Common myeloid progenitor, CD34-positive (primary cell): ENCODE measurements at regions not wholly inside any gene's neighbourhood (a gene's known extent, or its start where the extent isn't known, plus 50 kb on each side); places are given as distances from the start of the nearest gene placed in this dataset.

Experiments used
- CTCF ChIA-PET: fragments of 350-600 bp; sonication (Branson Sonifier 250); formaldehyde crosslinking; loops from one replicate; lab custom pipeline; 2021; ENCODE audit warnings: antibody characterized with exemption; lab: Charles Lee
- POLR2A ChIA-PET: fragments of 350-600 bp; sonication (Branson Sonifier 250); formaldehyde crosslinking; loops from one replicate; lab custom pipeline; 2021; ENCODE audit warnings: antibody characterized with exemption; lab: Charles Lee
- DNase-seq, 3 donors: peaks; one replicate each; pipeline versions ENCODE4 v3.0.0 to v3.0.0-alpha.2; 2013
- H3K27ac ChIP-seq, 2 experiments: 1 replicate in 1 of 2; 2 replicates in 1 of 2; pipeline ENCODE4 v1.7.0; 2013; ENCODE audit warnings: inconsistent platforms in 2 of 2, low read length in 2 of 2, mild to moderate bottlenecking in 2 of 2, low read depth in 1 of 2, moderate library complexity in 1 of 2; ENCODE audit not compliant: severe bottlenecking in 2 of 2, insufficient read depth in 1 of 2, poor library complexity in 1 of 2
- H3K27me3 ChIP-seq, 5 experiments: replicated peaks in 2 of 5; 1 replicate in 3 of 5; 2 replicates in 2 of 5; pipeline versions ENCODE4 v1.6.1 to v1.7.0; 2013; ENCODE audit warnings: low read length in 4 of 5, mild to moderate bottlenecking in 2 of 5, moderate library complexity in 2 of 5, inconsistent platforms in 1 of 5; ENCODE audit not compliant: insufficient read depth in 5 of 5, control insufficient read depth in 4 of 5
- H3K36me3 ChIP-seq, 4 experiments: 1 replicate in 2 of 4; 2 replicates in 2 of 4; pipeline versions ENCODE4 v1.6.1 to v1.7.0; 2013; ENCODE audit warnings: low read length in 3 of 4, control low read depth in 1 of 4, mild to moderate bottlenecking in 1 of 4; ENCODE audit not compliant: control insufficient read depth in 4 of 4, insufficient read depth in 4 of 4
- H3K4me1 ChIP-seq, 4 experiments: 1 replicate in 3 of 4; 2 replicates in 1 of 4; pipeline versions ENCODE4 v1.6.1 to v1.7.1; 2013; ENCODE audit warnings: low read length in 3 of 4, mild to moderate bottlenecking in 3 of 4, control low read depth in 1 of 4, inconsistent platforms in 1 of 4, moderate library complexity in 1 of 4; ENCODE audit not compliant: control insufficient read depth in 4 of 4, insufficient read depth in 4 of 4; ENCODE audit errors: control extremely low read depth in 1 of 4
- H3K4me3 ChIP-seq, 7 experiments: 1 replicate in 4 of 7; 2 replicates in 3 of 7; pipeline versions ENCODE4 v1.5.1 to v1.7.0; 2013; ENCODE audit warnings: mild to moderate bottlenecking in 7 of 7, low read length in 6 of 7, moderate library complexity in 6 of 7, inconsistent platforms in 2 of 7, low read depth in 2 of 7, control low read depth in 1 of 7; ENCODE audit not compliant: insufficient read depth in 4 of 7, control insufficient read depth in 1 of 7; ENCODE audit errors: extremely low read depth in 1 of 7
- H3K9me3 ChIP-seq, 5 experiments: 1 replicate in 4 of 5; 2 replicates in 1 of 5; pipeline versions ENCODE4 v1.6.1 to v1.7.1; 2013; ENCODE audit warnings: low read length in 4 of 5, mild to moderate bottlenecking in 2 of 5, inconsistent platforms in 1 of 5, low read depth in 1 of 5, moderate library complexity in 1 of 5; ENCODE audit not compliant: control insufficient read depth in 4 of 5, insufficient read depth in 2 of 5; ENCODE audit errors: control extremely low read depth in 1 of 5
- WGBS: methylation state at CpG from one replicate; pipeline ENCODE4 v1.1.5; 2013; ENCODE audit not compliant: insufficient coverage; 5-methylcytosine and 5-hydroxymethylcytosine counted together

DNA sequence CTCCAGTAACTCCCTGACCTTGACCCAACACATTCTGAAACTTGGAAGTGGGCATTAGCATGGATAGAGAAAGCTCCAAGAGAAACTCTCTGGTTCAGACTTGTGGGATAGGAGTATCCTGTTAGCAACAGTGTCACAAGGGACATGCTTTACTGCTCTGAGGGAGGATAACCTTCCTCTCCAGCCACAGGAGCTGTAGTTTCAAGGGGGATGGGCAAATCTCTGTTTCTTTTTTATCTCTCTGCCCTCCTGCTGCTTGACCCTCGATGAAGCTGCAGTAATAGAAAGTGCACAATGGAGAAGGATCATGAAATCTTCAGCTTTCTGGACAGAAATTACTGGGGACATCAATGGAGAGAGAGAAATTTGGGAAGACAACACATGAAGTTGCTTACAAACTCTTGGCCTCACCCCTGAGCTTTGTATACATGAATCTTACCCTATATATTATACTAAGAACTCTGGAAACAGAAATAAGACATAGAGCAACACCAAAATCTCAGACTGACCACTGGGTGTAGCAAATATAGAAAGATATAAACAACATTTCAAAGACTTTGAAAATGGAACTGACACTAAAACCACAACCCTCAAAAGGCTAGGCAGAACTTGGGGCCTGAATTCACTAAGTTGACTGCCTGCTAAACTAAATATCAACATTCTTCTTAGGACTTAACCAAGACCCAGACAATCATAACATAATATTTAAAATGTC is 471.0 kb upstream of the MEF2C start:
- Histone ChIP-seq H3K4me1 (peaks cover 0 to 3% (median 0%) of the 10 kb centered on the region in 4 experiments), H3K27me3 (no peaks in the 10 kb centered on the region), H3K36me3 (no peaks in the 10 kb centered on the region), H3K9me3 (peaks cover 0 to 4% (median 0%) of the 10 kb centered on the region in 5 experiments), H3K27ac (no peak overlapping the region), H3K4me3 (no peak overlapping the region)
- ChIA-PET POLR2A (no interaction called here), CTCF (interaction anchor here (1.7 kb wide), 1 partner anchor 10 kb away, joined by 5 read pairs; no protein-coding TSS in a partner anchor)
- no peak for DNase-seq
- no CpG with 5 or more reads among the region's 1 CpG for WGBS

DNA sequence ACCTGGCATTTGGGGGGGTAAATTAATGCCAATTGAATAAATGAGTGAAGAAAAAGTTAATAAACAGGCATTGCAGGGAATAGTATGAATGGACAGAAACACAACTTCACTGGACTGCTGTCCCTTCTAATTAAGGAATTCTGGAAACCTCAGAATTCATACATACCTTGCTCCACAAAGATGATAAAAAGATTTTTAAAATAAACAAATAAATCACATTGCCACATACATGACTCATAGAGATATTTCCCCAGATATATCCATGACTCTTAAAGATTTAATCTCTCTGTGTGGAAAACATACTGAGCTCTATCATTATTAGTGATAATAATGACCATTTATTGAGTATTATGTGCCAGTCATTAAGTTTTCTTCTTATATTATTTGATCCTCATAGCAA is 469.0 kb upstream of the MEF2C start:
- H3K4me1 ChIP-seq: peaks cover 0 to 3% (median 0%) of the 10 kb centered on the region in 4 experiments
- H3K36me3 ChIP-seq: no peaks in the 10 kb centered on the region
- no peak for DNase-seq
- no peak overlapping the region for H3K27ac ChIP-seq
- H3K27me3 ChIP-seq: no peaks in the 10 kb centered on the region
- peaks cover 0 to 4% (median 0%) of the 10 kb centered on the region in 5 experiments for H3K9me3 ChIP-seq
- no peak overlapping the region for H3K4me3 ChIP-seq
- POLR2A ChIA-PET: no interaction called here
- CTCF ChIA-PET: no interaction called here

DNA sequence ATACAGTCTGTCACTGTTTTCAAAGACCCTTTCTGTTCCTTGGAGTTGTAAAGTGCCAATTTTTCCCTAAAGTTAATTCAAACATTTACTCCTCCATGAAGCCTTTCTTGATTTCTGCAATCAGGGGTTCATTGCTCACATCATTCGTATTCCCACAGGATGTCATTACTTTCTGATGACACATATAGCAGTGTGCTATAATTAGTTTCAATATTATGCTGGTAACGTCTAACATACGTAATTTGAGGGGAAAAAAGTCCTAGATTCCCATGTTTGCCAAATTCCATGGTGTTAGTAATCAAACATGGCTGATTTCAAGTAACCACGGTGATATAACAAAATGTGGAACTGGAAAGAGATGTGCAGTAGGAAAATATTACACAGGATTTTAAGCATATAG is 468.2 kb upstream of the MEF2C start:
- no peaks in the 10 kb centered on the region for H3K36me3 ChIP-seq
- CTCF ChIA-PET: no interaction called here
- H3K4me1 ChIP-seq: peaks cover 0 to 3% (median 0%) of the 10 kb centered on the region in 4 experiments
- whole genome bisulfite sequencing: 100% methylated on average over 2 of the region's 4 CpGs
- DNase-seq: no peak
- H3K27me3 ChIP-seq: no peaks in the 10 kb centered on the region
- POLR2A ChIA-PET: no interaction called here
- no peak overlapping the region for H3K4me3 ChIP-seq
- no peak overlapping the region for H3K27ac ChIP-seq
- peaks cover 0 to 4% (median 0%) of the 10 kb centered on the region in 5 experiments for H3K9me3 ChIP-seq

DNA sequence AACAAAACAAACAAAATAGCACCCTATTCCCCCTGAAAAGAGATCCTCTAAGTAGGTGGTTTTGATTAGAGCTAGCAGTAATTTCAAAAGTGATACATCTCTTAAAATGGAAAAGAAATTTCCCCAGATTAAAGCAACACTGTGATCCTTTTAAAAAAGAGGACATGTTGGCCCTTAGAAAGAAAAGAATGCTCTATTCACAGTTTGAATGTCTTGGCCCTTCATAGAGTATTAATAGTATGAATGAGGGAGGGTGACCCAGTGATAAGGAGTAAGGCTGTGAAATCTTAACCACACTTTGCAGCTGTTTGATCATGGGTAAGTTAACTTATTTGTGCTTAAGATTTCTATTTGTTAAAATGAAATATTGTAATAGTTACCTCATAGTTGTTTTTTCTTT is 467.7 kb upstream of the MEF2C start:
- Histone ChIP-seq H3K27me3 (no peaks in the 10 kb centered on the region), H3K4me3 (no peak overlapping the region), H3K27ac (no peak overlapping the region), H3K36me3 (no peaks in the 10 kb centered on the region), H3K9me3 (peaks cover 0 to 4% (median 0%) of the 10 kb centered on the region in 5 experiments), H3K4me1 (peaks cover 0 to 3% (median 0%) of the 10 kb centered on the region in 4 experiments)
- ChIA-PET POLR2A (no interaction called here), CTCF (no interaction called here)
- DNase-seq: no peak

DNA sequence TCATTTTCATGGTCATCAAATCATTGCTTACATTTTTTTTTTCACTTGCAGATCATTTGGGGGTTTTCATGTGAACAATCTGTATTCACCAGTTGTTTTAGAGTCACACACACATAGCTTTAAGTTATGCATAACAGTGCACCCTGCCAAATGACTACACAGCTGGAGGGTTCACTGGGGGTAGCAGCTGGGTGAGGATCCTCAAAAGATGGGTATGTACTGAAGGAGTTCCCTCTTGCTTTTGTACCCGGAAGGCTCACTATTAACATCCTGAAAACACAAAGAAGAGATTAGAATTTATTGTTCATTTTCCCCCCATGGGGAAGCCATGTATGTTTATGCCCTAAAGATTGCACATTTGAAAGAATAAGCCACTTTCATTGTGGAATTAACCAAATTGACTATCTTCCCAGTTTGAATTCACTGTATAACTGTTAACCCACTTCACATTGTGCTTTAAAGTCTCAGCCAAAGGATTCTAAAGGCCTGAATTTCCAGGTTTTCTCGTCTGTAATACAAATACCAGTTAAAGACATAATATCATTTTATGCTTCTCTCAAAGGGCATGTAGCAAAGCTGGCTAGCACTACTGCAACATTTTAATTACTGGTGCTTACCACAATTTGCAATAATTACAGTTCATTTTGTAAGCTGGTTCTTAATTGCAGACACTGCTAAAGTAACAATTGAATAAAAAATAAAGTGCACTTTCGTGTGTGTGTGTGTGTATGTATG is 466.4 kb upstream of the MEF2C start:
- Histone ChIP-seq H3K27me3 (no peaks in the 10 kb centered on the region), H3K9me3 (peaks cover 0 to 4% (median 0%) of the 10 kb centered on the region in 5 experiments), H3K4me1 (peaks cover 0 to 3% (median 0%) of the 10 kb centered on the region in 4 experiments), H3K36me3 (no peaks in the 10 kb centered on the region), H3K27ac (no peak overlapping the region), H3K4me3 (no peak overlapping the region)
- CTCF ChIA-PET: no interaction called here
- 90% methylated on average over 1 of the region's 3 CpGs for WGBS
- POLR2A ChIA-PET: no interaction called here
- DNase-seq: no peak

DNA sequence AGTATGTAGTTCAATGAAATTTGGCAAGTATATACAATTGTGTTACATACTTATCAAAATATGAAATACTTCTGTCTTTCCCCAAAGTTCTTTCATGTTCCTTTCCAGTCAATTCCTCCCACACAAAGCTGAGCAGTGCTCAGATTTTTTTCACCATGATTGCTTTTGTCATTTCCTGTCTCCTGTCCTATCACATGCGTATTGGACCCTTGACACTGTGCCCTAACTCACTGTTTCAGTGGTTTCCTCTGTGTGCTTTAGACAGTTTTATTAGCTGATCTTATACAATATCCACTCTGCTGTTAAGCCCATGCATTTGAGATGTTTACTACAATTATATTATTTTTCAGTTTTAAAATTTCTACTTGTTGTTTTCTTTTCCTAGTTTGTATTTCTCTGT is 463.6 kb upstream of the MEF2C start:
- WGBS: 50% methylated on average over 1 of the region's 1 CpG
- ChIA-PET POLR2A (no interaction called here), CTCF (no interaction called here)
- Histone ChIP-seq H3K4me1 (peaks cover 0 to 14% (median 2%) of the 10 kb centered on the region in 4 experiments), H3K9me3 (no peaks in the 10 kb centered on the region), H3K27me3 (no peaks in the 10 kb centered on the region), H3K4me3 (no peak overlapping the region), H3K27ac (no peak overlapping the region), H3K36me3 (no peaks in the 10 kb centered on the region)
- no peak for DNase-seq

DNA sequence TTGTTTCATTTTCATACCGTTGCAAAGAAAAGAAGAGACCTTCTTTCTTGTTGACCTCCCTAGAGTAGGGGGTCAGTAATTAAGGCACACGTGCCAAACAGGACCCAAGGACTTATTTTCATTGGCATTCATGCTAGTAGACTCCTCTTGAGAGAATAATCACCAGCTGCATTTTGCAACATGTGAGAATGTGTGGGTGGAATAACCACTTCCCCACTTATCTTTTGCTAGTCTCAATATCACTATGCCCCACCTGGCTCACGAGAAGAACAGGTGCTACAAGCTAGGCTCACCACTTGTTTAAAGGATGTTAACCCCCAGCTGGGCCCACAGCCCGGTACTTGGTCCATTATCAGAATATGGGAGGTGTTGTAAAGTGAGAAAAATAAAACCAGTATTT is 460.7 kb upstream of the MEF2C start:
- Histone ChIP-seq H3K27me3 (no peaks in the 10 kb centered on the region), H3K4me1 (peaks cover 0 to 16% (median 2%) of the 10 kb centered on the region in 4 experiments), H3K36me3 (no peaks in the 10 kb centered on the region), H3K27ac (no peak overlapping the region), H3K9me3 (no peaks in the 10 kb centered on the region), H3K4me3 (no peak overlapping the region)
- no CpG with 5 or more reads among the region's 4 CpGs for WGBS
- DNase-seq: peak in 2 of 3 donors; percentile 68 to 81
- CTCF ChIA-PET: interaction anchor here (2.2 kb wide), 1 partner anchor 10 kb away, joined by 5 read pairs; no protein-coding TSS in a partner anchor
- POLR2A ChIA-PET: no interaction called here
